ENCODE measurements at regions not wholly inside any gene's neighbourhood (a gene's known extent, or its start where the extent isn't known, plus 50 kb on each side); places are given as distances from the start of the nearest gene placed in this dataset.
"Not testable (repeated sequence)": the region's sequence is repeated elsewhere in the genome, so short reads cannot be mapped to it uniquely, and the experiment has no call there.

DNA sequence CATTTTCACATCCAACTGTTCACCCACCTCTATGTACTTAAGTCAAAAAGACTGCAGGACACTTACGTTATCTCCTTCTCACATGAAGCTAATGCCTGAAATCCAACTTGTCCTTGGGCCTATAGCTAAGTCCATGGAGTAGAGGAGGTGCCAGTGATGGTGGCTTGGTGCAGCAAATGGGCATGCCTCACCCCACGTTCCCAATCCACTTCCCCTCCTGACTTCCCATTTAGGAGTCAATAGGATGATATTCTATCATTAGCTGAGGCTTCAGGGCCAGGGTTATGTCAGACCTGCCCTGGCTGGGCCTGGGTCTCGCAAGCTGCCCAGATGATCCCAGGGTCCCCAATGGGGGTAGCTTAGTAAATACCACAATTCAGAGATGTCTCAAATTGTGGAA lies 410.4 kb downstream of the MAFB start:
- H3K4me1 Mint-ChIP-seq = no peaks in the 10 kb centered on the region
- no peak overlapping the region for H3K27ac Mint-ChIP-seq
- Histone ChIP-seq H3K4me1 (ENCODE audit: insufficient read depth, low read length) (no peaks in the 10 kb centered on the region), H3K27me3 (ENCODE audit: insufficient read depth, low read length, poor library complexity, severe bottlenecking) (no peaks in the 10 kb centered on the region), H3K27ac (ENCODE audit: low read depth, low read length) (no peak overlapping the region), H3K9me3 (ENCODE audit: low read length) (no peaks in the 10 kb centered on the region), H3K36me3 (ENCODE audit: insufficient read depth, low read length) (no peaks in the 10 kb centered on the region), H3K4me3 (ENCODE audit: low read length) (no peak overlapping the region)
- no peaks in the 10 kb centered on the region for H3K9me3 Mint-ChIP-seq
- DNase-seq = no peak
- POLR2A ChIA-PET = no interaction called here
- H3K27me3 Mint-ChIP-seq = no peaks in the 10 kb centered on the region
- H3K36me3 Mint-ChIP-seq = no peaks in the 10 kb centered on the region
- no peak overlapping the region for H3K4me3 Mint-ChIP-seq
- CTCF ChIA-PET = no interaction called here

GRCh38 chr20:40276301-40276700 lies 412.7 kb downstream of the MAFB start:
- POLR2A ChIA-PET = no interaction called here
- H3K36me3 Mint-ChIP-seq = no peaks in the 10 kb centered on the region

GRCh38 chr20:40275738-40276137 lies 413.3 kb downstream of the MAFB start:
- no peak overlapping the region for H3K4me3 ChIP-seq (ENCODE audit: low read length)
- H3K27ac ChIP-seq (ENCODE audit: low read depth, low read length) = no peak overlapping the region
- H3K9me3 Mint-ChIP-seq = peaks cover 0 to 3% (median 0%) of the 10 kb centered on the region in 5 donors
- H3K27ac Mint-ChIP-seq = no peak overlapping the region
- no peaks in the 10 kb centered on the region for H3K36me3 ChIP-seq (ENCODE audit: insufficient read depth, low read length)
- peaks cover 0 to 2% of the 10 kb centered on the region in 2 donors for H3K27me3 Mint-ChIP-seq
- ChIA-PET CTCF (no interaction called here), POLR2A (no interaction called here)
- no peaks in the 10 kb centered on the region for H3K36me3 Mint-ChIP-seq
- H3K27me3 ChIP-seq (ENCODE audit: insufficient read depth, low read length, poor library complexity, severe bottlenecking) = no peaks in the 10 kb centered on the region
- no peaks in the 10 kb centered on the region for H3K4me1 Mint-ChIP-seq
- no peaks in the 10 kb centered on the region for H3K4me1 ChIP-seq (ENCODE audit: insufficient read depth, low read length)
- DNase-seq = no peak
- no peak overlapping the region for H3K4me3 Mint-ChIP-seq
- H3K9me3 ChIP-seq (ENCODE audit: low read length) = no peaks in the 10 kb centered on the region

More at GRCh38 chr20:40276301-40276700, 412.7 kb downstream of the MAFB start:
- Histone ChIP-seq H3K4me1 (ENCODE audit: insufficient read depth, low read length) (no peaks in the 10 kb centered on the region), H3K27ac (ENCODE audit: low read depth, low read length) (no peak overlapping the region), H3K4me3 (ENCODE audit: low read length) (no peak overlapping the region), H3K9me3 (ENCODE audit: low read length) (no peaks in the 10 kb centered on the region), H3K27me3 (ENCODE audit: insufficient read depth, low read length, poor library complexity, severe bottlenecking) (no peaks in the 10 kb centered on the region), H3K36me3 (ENCODE audit: insufficient read depth, low read length) (no peaks in the 10 kb centered on the region)
- Mint-ChIP-seq H3K4me3 (no peak overlapping the region), H3K27ac (no peak overlapping the region), H3K27me3 (peaks cover 0 to 2% of the 10 kb centered on the region in 2 donors), H3K9me3 (peaks cover 0 to 3% (median 0%) of the 10 kb centered on the region in 5 donors), H3K4me1 (no peaks in the 10 kb centered on the region)
- DNase-seq = no peak
- CTCF ChIA-PET = no interaction called here

DNA sequence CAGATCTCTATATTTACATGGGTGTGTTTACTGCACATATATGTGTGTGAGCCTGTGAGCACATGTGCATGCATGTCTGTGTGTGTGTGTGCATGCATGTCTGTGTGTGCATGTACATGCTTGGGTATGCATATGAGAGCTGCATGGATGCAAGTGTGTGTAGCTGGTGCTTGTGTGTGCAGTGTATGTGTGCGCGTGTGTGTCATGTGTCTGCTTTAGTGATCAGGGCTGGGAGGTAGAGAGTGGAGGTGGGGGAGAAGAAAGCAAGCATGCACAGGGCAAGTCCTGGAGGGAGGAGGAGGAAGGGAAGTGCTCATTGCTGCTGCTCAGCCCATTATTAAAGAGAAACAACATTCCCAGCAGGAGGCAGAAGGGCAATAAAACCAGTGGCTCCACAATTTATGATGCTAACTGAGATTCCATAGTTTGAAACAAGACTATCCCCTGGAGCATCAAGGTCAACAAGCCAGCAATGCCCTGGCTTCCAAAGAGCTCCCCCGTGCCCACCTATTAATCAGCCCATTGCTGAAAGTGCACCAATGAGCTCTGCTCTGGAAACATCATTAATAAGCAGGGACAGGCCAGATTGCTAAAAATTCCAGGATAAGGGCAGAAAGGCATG lies 414.0 kb downstream of the MAFB start:
- Histone ChIP-seq H3K27ac (ENCODE audit: low read depth, low read length) (no peak overlapping the region), H3K9me3 (ENCODE audit: low read length) (no peaks in the 10 kb centered on the region), H3K27me3 (ENCODE audit: insufficient read depth, low read length, poor library complexity, severe bottlenecking) (no peaks in the 10 kb centered on the region), H3K4me3 (ENCODE audit: low read length) (no peak overlapping the region), H3K4me1 (ENCODE audit: insufficient read depth, low read length) (no peaks in the 10 kb centered on the region), H3K36me3 (ENCODE audit: insufficient read depth, low read length) (no peaks in the 10 kb centered on the region)
- H3K36me3 Mint-ChIP-seq = no peaks in the 10 kb centered on the region
- no peaks in the 10 kb centered on the region for H3K4me1 Mint-ChIP-seq
- DNase-seq = no peak
- no peak overlapping the region for H3K4me3 Mint-ChIP-seq
- ChIA-PET POLR2A (no interaction called here), CTCF (no interaction called here)
- H3K27me3 Mint-ChIP-seq = peaks cover 0 to 2% of the 10 kb centered on the region in 2 donors
- H3K9me3 Mint-ChIP-seq = peaks cover 0 to 3% (median 0%) of the 10 kb centered on the region in 5 donors
- no peak overlapping the region for H3K27ac Mint-ChIP-seq

DNA sequence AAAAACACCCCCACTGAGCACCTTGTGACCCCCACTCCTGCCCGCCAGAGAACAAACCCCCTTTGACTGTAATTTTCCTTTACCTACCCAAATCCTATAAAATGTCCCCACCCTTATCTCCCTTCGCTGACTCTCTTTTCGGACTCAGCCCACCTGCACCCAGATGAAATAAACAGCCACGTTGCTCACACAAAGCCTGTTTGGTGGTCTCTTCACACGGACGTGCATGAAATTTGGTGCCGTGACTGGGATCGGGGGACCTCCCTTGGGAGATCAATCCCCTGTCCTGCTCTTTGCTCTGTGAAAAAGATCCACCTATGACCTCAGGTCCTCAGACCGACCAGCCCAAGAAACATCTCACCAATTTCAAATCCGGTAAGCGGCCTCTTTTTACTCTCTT lies 419.8 kb downstream of the MAFB start:
- H3K4me3 ChIP-seq (ENCODE audit: low read length); H3K9me3 Mint-ChIP-seq; DNase-seq; POLR2A ChIA-PET; H3K9me3 ChIP-seq (ENCODE audit: low read length); H3K36me3 Mint-ChIP-seq; H3K27ac ChIP-seq (ENCODE audit: low read depth, low read length); H3K4me1 Mint-ChIP-seq; CTCF ChIA-PET; H3K36me3 ChIP-seq (ENCODE audit: insufficient read depth, low read length); H3K27me3 Mint-ChIP-seq; H3K4me1 ChIP-seq (ENCODE audit: insufficient read depth, low read length); H3K27ac Mint-ChIP-seq; H3K27me3 ChIP-seq (ENCODE audit: insufficient read depth, low read length, poor library complexity, severe bottlenecking); H3K4me3 Mint-ChIP-seq: not testable (repeated sequence)

GRCh38 chr20:40268321-40269075 lies 420.5 kb downstream of the MAFB start:
- ChIA-PET POLR2A (no interaction called here), CTCF (no interaction called here)
- Histone ChIP-seq H3K4me3 (ENCODE audit: low read length) (no peak overlapping the region), H3K4me1 (ENCODE audit: insufficient read depth, low read length) (no peaks in the 10 kb centered on the region), H3K36me3 (ENCODE audit: insufficient read depth, low read length) (no peaks in the 10 kb centered on the region), H3K27me3 (ENCODE audit: insufficient read depth, low read length, poor library complexity, severe bottlenecking) (no peaks in the 10 kb centered on the region), H3K9me3 (ENCODE audit: low read length) (no peaks in the 10 kb centered on the region), H3K27ac (ENCODE audit: low read depth, low read length) (no peak overlapping the region)
- H3K27me3 Mint-ChIP-seq = peaks cover 0 to 6% of the 10 kb centered on the region in 2 donors
- no peak overlapping the region for H3K4me3 Mint-ChIP-seq
- no peak for DNase-seq
- no peak overlapping the region for H3K27ac Mint-ChIP-seq
- H3K4me1 Mint-ChIP-seq = no peaks in the 10 kb centered on the region
- no peaks in the 10 kb centered on the region for H3K36me3 Mint-ChIP-seq
- H3K9me3 Mint-ChIP-seq = peaks cover 0 to 3% (median 0%) of the 10 kb centered on the region in 5 donors

DNA sequence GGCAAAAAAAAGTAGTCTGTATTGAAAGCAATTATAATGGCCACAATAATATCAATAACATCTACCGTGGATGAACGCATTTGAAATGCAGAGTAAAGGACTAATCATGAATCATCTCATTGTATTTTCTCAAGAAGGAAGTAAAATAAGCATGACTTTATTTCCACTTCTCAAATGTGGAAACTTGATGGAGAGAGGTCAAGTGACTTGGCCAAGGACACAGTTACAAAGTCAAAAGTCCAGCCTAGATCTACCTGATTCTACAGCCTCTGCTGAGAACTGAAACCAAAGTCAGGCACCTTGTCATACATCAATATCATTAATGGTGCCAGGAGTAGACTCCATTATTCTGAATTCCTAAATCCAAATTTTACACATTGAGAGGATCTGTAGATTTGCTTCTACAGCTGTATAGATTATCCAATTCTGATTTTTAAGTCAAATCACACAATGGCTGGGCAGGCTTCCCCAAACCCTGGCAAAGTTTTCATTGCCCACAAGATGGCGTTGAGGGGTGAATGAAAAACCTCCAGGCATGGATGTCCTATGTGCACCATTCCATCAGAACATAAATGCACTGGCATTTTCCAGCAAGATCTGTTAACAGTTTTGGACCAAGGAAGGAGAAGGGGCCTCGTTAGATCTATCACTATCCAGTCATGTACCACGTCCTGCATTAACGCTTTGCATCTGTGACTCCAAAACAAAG lies 423.1 kb downstream of the MAFB start:
- Mint-ChIP-seq H3K4me1 (no peaks in the 10 kb centered on the region), H3K27me3 (peaks cover 0 to 4% of the 10 kb centered on the region in 2 donors), H3K27ac (no peak overlapping the region), H3K36me3 (no peaks in the 10 kb centered on the region), H3K9me3 (peaks cover 0 to 2% (median 0%) of the 10 kb centered on the region in 5 donors), H3K4me3 (no peak overlapping the region)
- H3K27me3 ChIP-seq (ENCODE audit: insufficient read depth, low read length, poor library complexity, severe bottlenecking) = no peaks in the 10 kb centered on the region
- no peak overlapping the region for H3K27ac ChIP-seq (ENCODE audit: low read depth, low read length)
- POLR2A ChIA-PET = no interaction called here
- CTCF ChIA-PET = no interaction called here
- H3K36me3 ChIP-seq (ENCODE audit: insufficient read depth, low read length) = no peaks in the 10 kb centered on the region
- H3K9me3 ChIP-seq (ENCODE audit: low read length) = no peaks in the 10 kb centered on the region
- H3K4me3 ChIP-seq (ENCODE audit: low read length) = no peak overlapping the region
- no peaks in the 10 kb centered on the region for H3K4me1 ChIP-seq (ENCODE audit: insufficient read depth, low read length)
- DNase-seq = no peak

DNA sequence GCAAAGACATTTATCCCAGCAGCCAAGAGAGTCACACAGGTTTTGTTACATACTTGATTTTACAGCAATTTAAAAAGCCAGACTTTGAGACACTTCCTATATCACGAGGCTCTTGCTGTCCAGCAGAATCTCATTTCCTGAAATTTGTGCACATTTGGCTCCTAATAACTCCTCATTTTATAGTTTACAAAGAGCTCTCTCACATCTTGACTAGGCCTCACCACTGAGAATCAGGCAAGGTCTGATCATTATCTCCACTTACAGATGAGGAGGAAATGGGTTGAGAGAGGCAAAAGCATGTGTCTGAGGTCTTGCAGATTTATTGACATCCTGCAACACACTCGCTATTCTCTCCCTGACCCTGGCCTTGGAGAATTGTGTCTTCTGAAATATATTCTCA lies 426.8 kb downstream of the MAFB start:
- H3K27me3 ChIP-seq (ENCODE audit: insufficient read depth, low read length, poor library complexity, severe bottlenecking) = no peaks in the 10 kb centered on the region
- Mint-ChIP-seq H3K4me3 (no peak overlapping the region), H3K27ac (no peak overlapping the region), H3K36me3 (no peaks in the 10 kb centered on the region), H3K27me3 (no peaks in the 10 kb centered on the region), H3K9me3 (peaks cover 0 to 4% (median 0%) of the 10 kb centered on the region in 5 donors), H3K4me1 (no peaks in the 10 kb centered on the region)
- H3K9me3 ChIP-seq (ENCODE audit: low read length) = no peaks in the 10 kb centered on the region
- ChIA-PET CTCF (no interaction called here), POLR2A (no interaction called here)
- no peak overlapping the region for H3K4me3 ChIP-seq (ENCODE audit: low read length)
- no peaks in the 10 kb centered on the region for H3K4me1 ChIP-seq (ENCODE audit: insufficient read depth, low read length)
- DNase-seq = no peak
- no peaks in the 10 kb centered on the region for H3K36me3 ChIP-seq (ENCODE audit: insufficient read depth, low read length)
- no peak overlapping the region for H3K27ac ChIP-seq (ENCODE audit: low read depth, low read length)
